ENCODE measurements at regions not wholly inside any gene's neighbourhood (a gene's known extent, or its start where the extent isn't known, plus 50 kb on each side); places are given as distances from the start of the nearest gene placed in this dataset.
"Not testable (repeated sequence)": the region's sequence is repeated elsewhere in the genome, so short reads cannot be mapped to it uniquely, and the experiment has no call there.

DNA sequence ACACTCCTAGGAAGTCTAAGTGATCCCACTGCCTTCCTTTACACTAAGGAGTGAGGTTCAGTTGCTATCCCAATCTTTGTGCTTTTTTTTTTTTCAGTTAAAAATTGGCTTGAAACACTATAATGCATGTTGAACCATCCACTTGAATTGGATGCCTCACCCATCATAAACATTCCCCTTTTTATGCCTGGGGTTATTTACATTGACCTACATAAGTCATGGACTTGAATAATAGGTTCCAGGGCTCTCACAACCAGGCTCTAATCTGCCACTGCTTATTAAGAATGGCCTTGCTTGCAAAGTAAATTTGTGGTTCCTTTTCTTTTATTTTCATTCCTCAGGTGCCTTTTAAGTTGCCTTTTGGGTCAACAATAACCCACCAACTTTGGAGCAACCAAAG lies 236.1 kb upstream of the MEIS1 start:
- TF ChIP-seq, protein P1, sequence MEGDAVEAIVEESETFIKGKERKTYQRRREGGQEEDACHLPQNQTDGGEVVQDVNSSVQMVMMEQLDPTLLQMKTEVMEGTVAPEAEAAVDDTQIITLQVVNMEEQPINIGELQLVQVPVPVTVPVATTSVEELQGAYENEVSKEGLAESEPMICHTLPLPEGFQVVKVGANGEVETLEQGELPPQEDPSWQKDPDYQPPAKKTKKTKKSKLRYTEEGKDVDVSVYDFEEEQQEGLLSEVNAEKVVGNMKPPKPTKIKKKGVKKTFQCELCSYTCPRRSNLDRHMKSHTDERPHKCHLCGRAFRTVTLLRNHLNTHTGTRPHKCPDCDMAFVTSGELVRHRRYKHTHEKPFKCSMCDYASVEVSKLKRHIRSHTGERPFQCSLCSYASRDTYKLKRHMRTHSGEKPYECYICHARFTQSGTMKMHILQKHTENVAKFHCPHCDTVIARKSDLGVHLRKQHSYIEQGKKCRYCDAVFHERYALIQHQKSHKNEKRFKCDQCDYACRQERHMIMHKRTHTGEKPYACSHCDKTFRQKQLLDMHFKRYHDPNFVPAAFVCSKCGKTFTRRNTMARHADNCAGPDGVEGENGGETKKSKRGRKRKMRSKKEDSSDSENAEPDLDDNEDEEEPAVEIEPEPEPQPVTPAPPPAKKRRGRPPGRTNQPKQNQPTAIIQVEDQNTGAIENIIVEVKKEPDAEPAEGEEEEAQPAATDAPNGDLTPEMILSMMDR (IDR thresholded peaks at IDR 0.05; ENCODE audit: low read depth, low read length, missing control alignments), result no peak
- no peak for DNase-seq (ENCODE audit: extremely low read depth, low read depth)
- H3K4me3 ChIP-seq (replicated peaks; ENCODE audit: low read depth, low read length), result no peak overlapping the region

- TF ChIP-seq, protein P1 (IDR thresholded peaks at IDR 0.05; ENCODE audit: low read depth, low read length, missing control alignments), result no peak
- no peak for DNase-seq (ENCODE audit: extremely low read depth, low read depth)
- no peak overlapping the region for H3K4me3 ChIP-seq (replicated peaks; ENCODE audit: low read depth, low read length)
Observed at GRCh38 chr2:66192888-66193287, 242.0 kb upstream of the MEIS1 start.

GRCh38 chr2:66191311-66191710 lies 243.6 kb upstream of the MEIS1 start:
- no peak overlapping the region for H3K4me3 ChIP-seq (replicated peaks; ENCODE audit: low read depth, low read length)
- DNase-seq (ENCODE audit: extremely low read depth, low read depth), result no peak
- TF ChIP-seq, protein P1 (IDR thresholded peaks at IDR 0.05; ENCODE audit: low read depth, low read length, missing control alignments), result no peak

DNA sequence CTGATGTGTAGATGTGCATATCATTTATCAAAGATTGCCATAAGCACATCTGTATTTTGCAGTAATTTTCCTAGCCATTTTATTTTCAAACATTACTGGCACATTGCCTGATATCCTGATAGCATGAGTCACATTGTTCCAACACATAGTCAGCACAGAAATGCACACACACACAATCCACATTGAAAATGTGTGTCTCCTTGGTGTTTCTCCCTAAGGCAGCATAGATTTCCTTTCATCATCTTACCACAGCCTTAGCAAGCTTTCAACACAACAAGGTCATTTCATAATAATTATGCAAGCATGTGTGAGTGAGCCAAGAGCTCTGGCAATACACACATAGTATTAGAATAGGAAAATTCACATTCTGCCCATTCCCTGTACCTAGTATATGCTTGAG lies 245.4 kb upstream of the MEIS1 start:
- DNase-seq (ENCODE audit: extremely low read depth, low read depth), result no peak
- TF ChIP-seq, protein P1 (IDR thresholded peaks at IDR 0.05; ENCODE audit: low read depth, low read length, missing control alignments), result no peak
- H3K4me3 ChIP-seq (replicated peaks; ENCODE audit: low read depth, low read length), result no peak overlapping the region

DNA sequence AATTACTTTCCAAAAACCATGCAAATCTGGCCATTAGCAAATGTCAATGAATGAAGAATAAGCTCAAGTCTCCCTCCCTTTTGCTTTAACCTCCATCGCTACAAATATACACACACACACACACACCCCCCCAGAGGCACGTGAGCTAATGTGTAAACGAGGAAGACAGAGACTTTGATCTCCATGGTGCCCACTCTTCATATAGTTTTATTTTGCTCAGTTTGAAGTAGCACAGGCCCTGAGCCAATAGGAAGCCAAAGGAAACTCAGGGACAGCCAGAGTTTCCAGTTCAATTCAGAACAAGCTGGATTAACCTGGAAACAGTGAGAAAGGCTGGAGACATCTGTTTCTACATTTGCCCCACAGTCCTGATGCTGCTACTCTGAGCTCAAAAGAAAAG lies 248.4 kb upstream of the MEIS1 start:
- no peak for DNase-seq (ENCODE audit: extremely low read depth, low read depth)
- H3K4me3 ChIP-seq (replicated peaks; ENCODE audit: low read depth, low read length), result no peak overlapping the region
- TF ChIP-seq, protein P1 (IDR thresholded peaks at IDR 0.05; ENCODE audit: low read depth, low read length, missing control alignments), result no peak

DNA sequence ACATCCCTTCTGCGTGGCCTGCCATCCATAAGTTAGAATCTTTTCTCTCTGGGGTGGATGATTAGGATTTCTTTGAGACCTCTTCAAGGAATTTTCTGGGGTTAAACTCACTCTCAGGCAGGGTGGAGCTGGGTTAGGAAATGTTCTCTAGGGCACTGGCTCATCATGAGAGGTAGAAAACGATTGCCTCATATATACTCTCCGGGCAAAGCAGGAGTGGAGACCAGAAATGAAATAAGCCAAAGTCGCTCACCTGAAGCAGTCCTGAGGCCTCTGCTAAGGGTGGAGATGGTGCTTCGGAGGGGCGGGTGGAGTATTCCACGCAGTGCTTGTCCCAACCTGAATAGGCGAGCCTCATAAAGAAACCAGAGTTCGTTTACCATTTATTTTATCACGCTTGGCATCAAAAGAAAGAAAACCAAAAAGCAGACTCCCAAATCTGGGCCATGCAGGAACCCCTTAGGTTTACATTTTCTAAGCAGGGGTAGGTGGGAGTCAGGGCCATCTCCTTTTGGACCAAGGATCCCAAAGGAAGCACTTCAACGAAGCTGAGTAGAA lies 249.3 kb upstream of the MEIS1 start:
- TF ChIP-seq, protein P1 (IDR thresholded peaks at IDR 0.05; ENCODE audit: low read depth, low read length, missing control alignments), result no peak
- no peak for DNase-seq (ENCODE audit: extremely low read depth, low read depth)
- no peak overlapping the region for H3K4me3 ChIP-seq (replicated peaks; ENCODE audit: low read depth, low read length)

DNA sequence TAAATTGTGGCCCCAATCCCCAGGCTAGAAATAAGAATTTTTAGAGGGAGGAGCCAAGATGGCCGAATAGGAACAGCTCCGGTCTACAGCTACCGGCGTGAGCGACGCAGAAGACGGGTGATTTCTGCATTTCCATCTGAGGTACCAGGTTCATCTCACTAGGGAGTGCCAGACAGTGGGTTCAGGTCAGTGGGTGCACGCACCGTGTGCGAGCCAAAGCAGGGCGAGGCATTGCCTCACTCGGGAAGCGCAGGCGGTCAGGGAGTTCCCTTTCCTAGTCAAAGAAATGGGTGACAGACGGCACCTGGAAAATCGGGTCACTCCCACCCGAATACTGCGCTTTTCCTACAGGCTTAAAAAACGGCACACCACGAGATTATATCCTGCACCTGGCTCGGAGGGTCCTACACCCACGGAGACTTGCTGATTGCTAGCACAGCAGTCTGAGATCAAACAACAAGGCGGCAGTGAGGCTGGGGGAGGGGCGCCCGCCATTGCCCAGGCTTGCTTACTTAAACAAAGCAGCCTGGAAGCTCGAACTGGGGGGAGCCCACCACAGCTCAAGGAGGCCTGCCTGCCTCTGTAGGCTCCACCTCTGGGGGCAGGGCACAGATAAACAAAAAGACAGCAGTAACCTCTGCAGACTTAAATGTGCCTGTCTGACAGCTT lies 257.7 kb upstream of the MEIS1 start:
- DNase-seq (ENCODE audit: extremely low read depth, low read depth); H3K4me3 ChIP-seq (replicated peaks; ENCODE audit: low read depth, low read length): not testable (repeated sequence)

Measured in HFF-Myc (cell line).